DND-41 (cell line): ENCODE measurements at regions not wholly inside any gene's neighbourhood (a gene's known extent, or its start where the extent isn't known, plus 50 kb on each side); places are given as distances from the start of the nearest gene placed in this dataset.

Source experiments
- EZH2 ChIP-seq: IDR thresholded peaks from 3 replicates; pipeline ENCODE4 v1.6.1; 2012; ENCODE audit warnings: borderline replicate concordance, low read depth, mild to moderate bottlenecking, moderate library complexity, low read length, inconsistent platforms; ENCODE audit not compliant: severe bottlenecking
- TF ChIP-seq, protein P1 (sequence below): IDR thresholded peaks from 2 replicates; pipeline ENCODE4 v1.5.1; 2012; ENCODE audit warnings: borderline replicate concordance, low read length, moderate library complexity, mild to moderate bottlenecking; ENCODE audit not compliant: poor library complexity, severe bottlenecking; ENCODE audit errors: extremely low read depth

DNA sequence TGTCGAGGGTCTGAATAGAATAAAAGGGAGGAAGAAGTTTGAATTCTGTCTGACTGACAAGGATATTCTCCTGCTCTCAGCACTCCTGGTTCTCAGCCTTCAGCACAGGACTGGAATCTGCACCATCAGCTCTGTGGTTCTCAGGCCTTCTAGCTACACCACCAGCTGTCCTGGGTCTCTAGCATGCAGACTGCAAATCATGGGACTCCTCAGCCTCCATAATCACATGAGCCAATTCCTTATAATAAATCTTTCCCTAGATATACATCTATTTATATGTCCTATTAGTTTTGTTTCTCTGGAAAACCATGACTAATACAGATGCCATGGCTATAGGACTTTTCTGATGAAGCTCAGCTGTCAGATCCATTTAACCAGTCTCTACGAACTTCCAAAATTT is 132.8 kb upstream of the ECI2 start:
- TF ChIP-seq, protein P1, sequence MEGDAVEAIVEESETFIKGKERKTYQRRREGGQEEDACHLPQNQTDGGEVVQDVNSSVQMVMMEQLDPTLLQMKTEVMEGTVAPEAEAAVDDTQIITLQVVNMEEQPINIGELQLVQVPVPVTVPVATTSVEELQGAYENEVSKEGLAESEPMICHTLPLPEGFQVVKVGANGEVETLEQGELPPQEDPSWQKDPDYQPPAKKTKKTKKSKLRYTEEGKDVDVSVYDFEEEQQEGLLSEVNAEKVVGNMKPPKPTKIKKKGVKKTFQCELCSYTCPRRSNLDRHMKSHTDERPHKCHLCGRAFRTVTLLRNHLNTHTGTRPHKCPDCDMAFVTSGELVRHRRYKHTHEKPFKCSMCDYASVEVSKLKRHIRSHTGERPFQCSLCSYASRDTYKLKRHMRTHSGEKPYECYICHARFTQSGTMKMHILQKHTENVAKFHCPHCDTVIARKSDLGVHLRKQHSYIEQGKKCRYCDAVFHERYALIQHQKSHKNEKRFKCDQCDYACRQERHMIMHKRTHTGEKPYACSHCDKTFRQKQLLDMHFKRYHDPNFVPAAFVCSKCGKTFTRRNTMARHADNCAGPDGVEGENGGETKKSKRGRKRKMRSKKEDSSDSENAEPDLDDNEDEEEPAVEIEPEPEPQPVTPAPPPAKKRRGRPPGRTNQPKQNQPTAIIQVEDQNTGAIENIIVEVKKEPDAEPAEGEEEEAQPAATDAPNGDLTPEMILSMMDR: no peak
- no peak for TF ChIP-seq EZH2
